Pulmonary artery endothelial cell (primary cell): ENCODE measurements at regions not wholly inside any gene's neighbourhood (a gene's known extent, or its start where the extent isn't known, plus 50 kb on each side); places are given as distances from the start of the nearest gene placed in this dataset.
"Not testable (repeated sequence)": the region's sequence is repeated elsewhere in the genome, so short reads cannot be mapped to it uniquely, and the experiment has no call there.

Source experiments
- DNase-seq: peaks from one replicate; pipeline ENCODE4 v3.0.0-alpha.2; 2011; ENCODE audit warnings: low read depth, low spot score

- no peak for DNase-seq
These were observed 233.9 kb downstream of the TLR4 start for GRCh38 chr9:117938086-117938485.

- DNase-seq: no peak
These were observed 234.7 kb downstream of the TLR4 start for GRCh38 chr9:117938896-117939295.

DNA sequence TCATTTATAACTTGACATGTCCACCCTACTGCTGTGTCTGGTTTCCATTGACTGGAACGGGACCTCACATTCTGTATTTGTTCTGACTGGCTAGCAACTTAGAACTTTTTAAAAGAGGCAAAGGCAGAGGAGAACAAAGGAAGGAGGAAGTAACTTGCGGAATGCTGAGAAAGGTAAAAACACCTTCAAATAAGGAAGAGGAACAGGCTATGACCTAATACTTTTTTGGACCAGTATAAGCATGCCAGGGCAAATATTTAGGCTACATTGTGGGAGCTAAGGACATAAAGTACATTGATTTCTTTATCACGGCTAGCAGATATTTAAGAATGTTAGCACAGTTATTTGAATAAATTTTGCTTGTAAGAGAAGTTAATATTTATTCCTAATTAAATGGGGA, 240.5 kb downstream of the TLR4 start:
- not testable (repeated sequence) for DNase-seq

- DNase-seq: no peak
These were observed 241.1 kb downstream of the TLR4 start for GRCh38 chr9:117945286-117945685.

- no peak for DNase-seq
These were observed 246.9 kb downstream of the TLR4 start for GRCh38 chr9:117951127-117951526.

DNA sequence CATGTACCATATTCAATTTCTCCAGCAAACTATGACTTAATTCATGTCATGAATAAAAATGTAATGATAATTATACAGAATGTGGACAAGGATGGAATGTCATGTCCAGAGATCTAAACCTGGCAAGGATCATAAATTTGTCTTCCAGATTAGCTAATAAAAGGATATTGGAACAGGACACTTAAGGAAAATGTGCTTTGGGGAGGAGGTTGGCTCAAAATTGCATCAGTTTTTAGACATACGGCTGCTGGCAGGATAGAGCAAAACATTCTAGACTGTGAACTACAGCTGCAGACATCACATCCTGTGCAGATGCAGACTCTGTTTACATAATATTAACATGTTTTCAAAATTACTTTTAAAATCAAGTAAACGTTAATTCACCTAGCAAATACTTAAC, 248.4 kb downstream of the TLR4 start:
- DNase-seq: no peak

- DNase-seq: no peak
These were observed 253.1 kb downstream of the TLR4 start for GRCh38 chr9:117957267-117957666.

DNA sequence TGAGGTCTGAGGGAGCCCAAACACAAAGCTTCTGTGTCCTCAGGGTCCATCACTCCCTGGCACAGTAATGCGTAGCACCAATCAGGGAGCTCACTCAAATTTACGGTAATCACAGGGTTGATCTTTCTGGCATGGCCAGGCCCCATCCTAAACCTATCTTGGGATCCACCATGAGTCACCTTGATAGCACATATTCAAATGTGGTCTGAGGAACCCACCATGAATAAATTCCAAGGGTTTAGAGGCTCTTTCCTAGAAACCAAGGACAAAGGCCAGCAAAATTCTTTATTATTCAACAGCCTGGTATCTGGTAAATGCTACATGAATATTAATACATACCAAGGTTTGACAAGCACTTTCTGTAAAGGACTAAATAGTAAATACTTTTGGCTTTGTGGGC, 254.5 kb downstream of the TLR4 start:
- DNase-seq: no peak

DNA sequence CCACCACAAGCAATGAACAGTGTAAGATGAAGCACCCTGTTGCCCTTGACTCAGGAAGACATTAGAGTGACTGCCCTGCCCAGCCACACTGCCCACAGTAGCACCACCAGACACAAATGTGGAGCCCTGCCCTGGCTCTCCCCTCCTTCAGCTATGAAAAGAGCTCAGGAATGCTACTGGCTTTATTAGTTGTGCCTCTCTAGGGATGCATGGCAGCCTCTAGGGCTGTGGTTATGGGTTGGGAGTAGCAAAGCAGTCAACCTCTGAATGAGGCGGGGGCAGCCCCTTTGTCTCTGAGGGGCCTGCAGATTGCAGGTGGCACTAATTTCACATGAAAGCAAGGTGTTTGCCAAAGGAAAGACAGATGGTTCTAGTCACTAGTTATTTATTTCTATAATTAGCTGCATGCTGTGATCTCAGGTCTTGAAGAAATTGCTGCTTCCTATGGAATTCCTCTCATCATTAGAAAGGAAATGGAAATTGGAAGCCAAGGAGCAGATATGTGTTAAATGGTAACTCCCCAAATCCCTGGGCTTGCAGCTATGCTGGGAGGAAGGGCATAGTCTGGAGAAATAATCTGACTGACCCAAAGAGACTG, 259.4 kb downstream of the TLR4 start:
- DNase-seq: no peak

DNA sequence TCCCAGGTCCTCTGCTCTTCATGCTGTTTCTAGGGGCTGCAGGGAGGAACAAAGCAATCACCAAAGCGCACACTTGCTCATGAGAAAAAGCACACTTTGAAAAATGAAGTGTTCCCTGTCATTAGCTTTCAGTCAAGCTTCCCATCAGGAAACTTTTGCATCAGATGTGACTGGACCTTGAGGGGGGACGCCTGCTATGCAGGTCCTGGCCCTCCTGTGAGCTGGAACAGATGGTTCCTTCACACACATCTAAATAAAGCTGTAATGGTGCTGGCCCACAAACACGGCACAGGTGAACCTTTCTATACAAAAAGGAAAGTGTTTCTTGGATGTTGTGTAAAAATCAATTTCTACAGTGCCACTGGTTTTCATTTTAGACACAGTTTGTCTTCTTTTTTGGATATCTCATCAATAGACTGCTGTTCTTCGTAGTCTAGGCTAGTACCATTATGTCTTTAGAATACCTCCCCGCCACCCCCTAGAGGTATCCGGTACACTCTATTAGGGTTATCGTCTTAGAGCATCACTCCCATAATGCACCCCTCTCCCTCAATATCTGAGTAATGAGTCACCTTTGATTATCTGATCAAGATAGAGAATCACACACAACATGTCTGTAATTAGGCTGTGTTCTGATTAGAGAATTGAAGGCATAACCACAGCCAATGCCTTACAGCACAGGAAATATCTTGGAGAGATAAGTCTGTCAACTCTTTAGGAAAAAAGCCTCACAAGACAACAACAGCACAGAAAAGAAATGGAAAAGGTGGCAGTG, 266.3 kb downstream of the TLR4 start:
- DNase-seq: no peak

DNA sequence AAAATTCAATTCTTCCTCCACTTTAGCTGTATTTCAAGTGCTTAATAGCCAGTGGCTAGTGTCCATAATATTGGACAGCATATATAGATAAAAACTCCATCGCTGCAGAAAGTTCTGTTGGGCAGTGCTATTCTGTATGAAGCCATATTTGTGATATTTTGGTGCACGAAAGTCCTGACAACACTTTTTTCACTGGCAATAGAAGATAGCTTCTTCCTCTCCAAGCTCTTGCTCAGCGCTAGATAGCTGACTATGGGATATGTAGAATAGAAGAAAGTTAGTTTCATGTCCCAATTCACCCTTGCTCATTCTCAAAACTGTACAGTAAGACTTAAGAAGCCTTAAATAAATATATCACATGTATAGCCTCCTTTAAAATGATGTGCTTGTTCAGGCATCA, 269.9 kb downstream of the TLR4 start:
- DNase-seq: no peak

GRCh38 chr9:117979914-117980313, 275.7 kb downstream of the TLR4 start:
- no peak for DNase-seq

DNA sequence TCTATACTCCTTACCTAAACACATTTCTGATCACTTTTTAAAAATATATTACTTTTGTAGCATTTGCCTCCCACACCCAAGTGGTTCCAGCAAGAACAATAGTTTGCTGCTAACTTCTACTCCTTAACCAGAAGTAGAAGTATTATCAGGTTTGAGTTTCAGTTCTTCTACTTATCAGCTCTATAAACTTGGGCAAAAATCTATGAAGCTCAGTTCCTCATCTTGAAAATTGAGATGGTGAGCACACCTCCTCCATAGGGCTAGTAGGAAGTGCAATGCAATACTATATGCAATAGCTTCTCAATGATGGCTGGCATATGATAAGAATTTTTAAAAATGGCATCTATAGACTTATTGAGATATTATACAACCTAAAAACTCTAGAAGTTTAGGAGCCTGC, 283.7 kb downstream of the TLR4 start:
- no peak for DNase-seq

- no peak for DNase-seq
These were observed 287.8 kb downstream of the TLR4 start for GRCh38 chr9:117992006-117992405.

GRCh38 chr9:118000581-118000980, 296.4 kb downstream of the TLR4 start:
- no peak for DNase-seq

- no peak for DNase-seq
These were observed 299.0 kb downstream of the TLR4 start for GRCh38 chr9:118003240-118003639.

DNA sequence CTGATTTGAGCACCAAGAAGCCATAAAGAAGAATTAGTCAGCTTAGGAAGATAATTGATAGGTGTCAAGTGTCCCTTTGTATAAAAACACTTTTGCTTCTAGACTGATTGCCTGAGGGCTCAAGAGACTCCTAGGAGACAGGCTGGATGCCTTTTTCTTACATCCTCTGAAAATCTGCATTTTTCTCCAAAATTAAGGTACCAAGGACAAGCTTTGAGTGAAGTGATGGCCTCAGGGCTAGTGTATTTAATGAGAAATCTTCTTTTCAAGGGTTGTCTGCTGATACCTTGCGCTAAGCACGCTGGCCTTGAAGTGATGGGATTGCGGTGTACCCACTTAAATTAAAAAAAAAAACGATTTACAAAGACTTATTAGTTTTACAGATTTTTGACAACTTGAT, 304.0 kb downstream of the TLR4 start:
- DNase-seq: no peak

GRCh38 chr9:118009614-118010013, 305.4 kb downstream of the TLR4 start:
- DNase-seq: no peak

- DNase-seq: no peak
These were observed 313.5 kb downstream of the TLR4 start for GRCh38 chr9:118017607-118018122.

GRCh38 chr9:118023644-118024043, 319.4 kb downstream of the TLR4 start:
- DNase-seq: no peak

DNA sequence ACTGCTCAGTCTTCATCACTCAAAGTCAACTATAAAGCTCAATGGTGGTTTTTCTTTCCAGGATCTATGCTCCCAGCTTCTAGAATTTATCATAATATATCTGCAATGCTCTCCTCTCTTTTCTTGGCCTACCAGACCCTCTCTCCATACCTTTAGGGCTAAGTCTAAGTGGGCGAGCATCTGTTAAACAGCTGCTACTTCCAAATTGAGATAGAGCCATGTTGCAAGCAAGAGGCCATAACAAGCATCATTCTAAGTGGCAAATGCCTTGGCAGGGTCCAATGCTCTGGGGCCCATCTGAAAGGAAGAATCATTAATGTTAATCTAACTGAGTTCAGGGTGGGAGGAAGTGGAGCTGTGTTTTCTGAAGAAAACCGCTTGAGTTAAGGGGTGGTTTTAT, 324.0 kb downstream of the TLR4 start:
- no peak for DNase-seq

GRCh38 chr9:118029425-118029824, 325.2 kb downstream of the TLR4 start:
- no peak for DNase-seq

- no peak for DNase-seq
These were observed 330.5 kb downstream of the TLR4 start for GRCh38 chr9:118034701-118035100.
